COLO668 (cell line): ENCODE measurements at regions not wholly inside any gene's neighbourhood (a gene's known extent, or its start where the extent isn't known, plus 50 kb on each side); places are given as distances from the start of the nearest gene placed in this dataset.
"Not testable (repeated sequence)": the region's sequence is repeated elsewhere in the genome, so short reads cannot be mapped to it uniquely, and the experiment has no call there.

Experiments
- DNase-seq: peaks from one replicate; lab custom pipeline; 2025; ENCODE audit not compliant: unreplicated experiment; lab: John Stamatoyannopoulos, UW

GRCh38 chr19:23475477-23475876 lies 80.2 kb upstream of the ZNF91 start:
- DNase-seq = no peak

- no peak for DNase-seq
Observed at GRCh38 chr19:23474761-23475160, 79.5 kb upstream of the ZNF91 start.

- DNase-seq = no peak
Observed at GRCh38 chr19:23474172-23474571, 78.9 kb upstream of the ZNF91 start.

GRCh38 chr19:23470873-23471545 lies 75.7 kb upstream of the ZNF91 start:
- DNase-seq = no peak

GRCh38 chr19:23464349-23464748 lies 69.1 kb upstream of the ZNF91 start:
- DNase-seq = not testable (repeated sequence)

GRCh38 chr19:23461120-23461519 lies 65.8 kb upstream of the ZNF91 start:
- DNase-seq = no peak

- DNase-seq = no peak
Observed at GRCh38 chr19:23460656-23461055, 65.4 kb upstream of the ZNF91 start.
